ENCODE measurements at regions not wholly inside any gene's neighbourhood (a gene's known extent, or its start where the extent isn't known, plus 50 kb on each side); places are given as distances from the start of the nearest gene placed in this dataset.
"Not testable (repeated sequence)": the region's sequence is repeated elsewhere in the genome, so short reads cannot be mapped to it uniquely, and the experiment has no call there.

DNA sequence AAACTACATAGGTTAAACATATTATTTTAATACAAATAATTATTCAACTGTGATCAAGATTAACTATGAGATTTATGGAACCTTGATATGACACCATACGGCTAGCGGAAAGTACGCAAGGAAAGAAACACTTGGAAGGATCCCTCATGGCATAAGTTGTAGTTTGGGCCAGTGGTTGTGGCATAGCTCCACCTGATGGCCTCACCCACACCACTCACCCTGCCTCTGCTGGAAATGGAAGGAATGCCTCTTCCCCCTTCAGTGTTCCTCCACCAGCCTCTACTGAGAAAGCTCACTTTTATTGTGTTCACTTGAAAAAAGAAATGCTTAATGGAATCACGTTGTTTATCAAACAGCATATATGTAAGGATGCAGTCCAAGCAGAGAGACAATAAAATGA, 86.4 kb downstream of the BMP15 start:
- Histone ChIP-seq H3K79me2 (ENCODE audit: insufficient read depth, low read length) (no peaks in the 10 kb centered on the region), H3K4me1 (ENCODE audit: insufficient read depth, low read length, poor library complexity, severe bottlenecking) (no peaks in the 10 kb centered on the region), H3K9me3 (ENCODE audit: insufficient read depth, low read depth, low read length) (no peaks in the 10 kb centered on the region), H4K20me1 (ENCODE audit: insufficient read depth, low read length, poor library complexity, severe bottlenecking) (no peaks in the 10 kb centered on the region), H3K4me2 (ENCODE audit: low read depth, low read length, poor library complexity, severe bottlenecking) (no peak overlapping the region), H3K36me3 (ENCODE audit: insufficient read depth, low read length) (no peaks in the 10 kb centered on the region), H3F3A (ENCODE audit: low read depth) (no peaks in the 10 kb centered on the region), H3K9me2 (replicated peaks; ENCODE audit: low read depth, low read length) (no peaks in the 10 kb centered on the region), H2AFZ (ENCODE audit: low read length) (no peak overlapping the region), H3K4me3 (ENCODE audit: low read length, poor library complexity, severe bottlenecking) (no peak overlapping the region), H3K9ac (ENCODE audit: low read depth, low read length, poor library complexity, severe bottlenecking) (no peak overlapping the region), H3K27me3 (ENCODE audit: insufficient read depth, low read length, poor library complexity, severe bottlenecking) (no peaks in the 10 kb centered on the region)
- TF ChIP-seq, protein P1, sequence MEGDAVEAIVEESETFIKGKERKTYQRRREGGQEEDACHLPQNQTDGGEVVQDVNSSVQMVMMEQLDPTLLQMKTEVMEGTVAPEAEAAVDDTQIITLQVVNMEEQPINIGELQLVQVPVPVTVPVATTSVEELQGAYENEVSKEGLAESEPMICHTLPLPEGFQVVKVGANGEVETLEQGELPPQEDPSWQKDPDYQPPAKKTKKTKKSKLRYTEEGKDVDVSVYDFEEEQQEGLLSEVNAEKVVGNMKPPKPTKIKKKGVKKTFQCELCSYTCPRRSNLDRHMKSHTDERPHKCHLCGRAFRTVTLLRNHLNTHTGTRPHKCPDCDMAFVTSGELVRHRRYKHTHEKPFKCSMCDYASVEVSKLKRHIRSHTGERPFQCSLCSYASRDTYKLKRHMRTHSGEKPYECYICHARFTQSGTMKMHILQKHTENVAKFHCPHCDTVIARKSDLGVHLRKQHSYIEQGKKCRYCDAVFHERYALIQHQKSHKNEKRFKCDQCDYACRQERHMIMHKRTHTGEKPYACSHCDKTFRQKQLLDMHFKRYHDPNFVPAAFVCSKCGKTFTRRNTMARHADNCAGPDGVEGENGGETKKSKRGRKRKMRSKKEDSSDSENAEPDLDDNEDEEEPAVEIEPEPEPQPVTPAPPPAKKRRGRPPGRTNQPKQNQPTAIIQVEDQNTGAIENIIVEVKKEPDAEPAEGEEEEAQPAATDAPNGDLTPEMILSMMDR (conservative IDR thresholded peaks at IDR 0.05; ENCODE audit: low read length): no peak
- no peak for TF ChIP-seq EZH2phosphoT487 (IDR thresholded peaks at IDR 0.05; ENCODE audit: borderline replicate concordance)

- not testable (repeated sequence) for H4K20me1 ChIP-seq (ENCODE audit: insufficient read depth, low read length, poor library complexity, severe bottlenecking); H3K9me3 ChIP-seq (ENCODE audit: insufficient read depth, low read depth, low read length); H3F3A ChIP-seq (ENCODE audit: low read depth); H3K9me2 ChIP-seq (replicated peaks; ENCODE audit: low read depth, low read length); H3K9ac ChIP-seq (ENCODE audit: low read depth, low read length, poor library complexity, severe bottlenecking); H3K4me2 ChIP-seq (ENCODE audit: low read depth, low read length, poor library complexity, severe bottlenecking); H3K4me1 ChIP-seq (ENCODE audit: insufficient read depth, low read length, poor library complexity, severe bottlenecking); H3K36me3 ChIP-seq (ENCODE audit: insufficient read depth, low read length); H3K4me3 ChIP-seq (ENCODE audit: low read length, poor library complexity, severe bottlenecking); H3K27me3 ChIP-seq (ENCODE audit: insufficient read depth, low read length, poor library complexity, severe bottlenecking); H3K79me2 ChIP-seq (ENCODE audit: insufficient read depth, low read length); H2AFZ ChIP-seq (ENCODE audit: low read length)
Observed at GRCh38 chrX:51000384-51000783, 89.8 kb downstream of the BMP15 start.

GRCh38 chrX:51001733-51002632, 91.4 kb downstream of the BMP15 start:
- H3F3A ChIP-seq (ENCODE audit: low read depth); H3K9ac ChIP-seq (ENCODE audit: low read depth, low read length, poor library complexity, severe bottlenecking); H3K36me3 ChIP-seq (ENCODE audit: insufficient read depth, low read length); H3K4me1 ChIP-seq (ENCODE audit: insufficient read depth, low read length, poor library complexity, severe bottlenecking); H3K79me2 ChIP-seq (ENCODE audit: insufficient read depth, low read length); H3K4me2 ChIP-seq (ENCODE audit: low read depth, low read length, poor library complexity, severe bottlenecking); H3K9me3 ChIP-seq (ENCODE audit: insufficient read depth, low read depth, low read length); H3K4me3 ChIP-seq (ENCODE audit: low read length, poor library complexity, severe bottlenecking); H2AFZ ChIP-seq (ENCODE audit: low read length); H3K9me2 ChIP-seq (replicated peaks; ENCODE audit: low read depth, low read length); H3K27me3 ChIP-seq (ENCODE audit: insufficient read depth, low read length, poor library complexity, severe bottlenecking); H4K20me1 ChIP-seq (ENCODE audit: insufficient read depth, low read length, poor library complexity, severe bottlenecking): not testable (repeated sequence)

GRCh38 chrX:51006064-51006463, 95.5 kb downstream of the BMP15 start:
- H3K36me3 ChIP-seq (ENCODE audit: insufficient read depth, low read length): no peaks in the 10 kb centered on the region
- H3K4me3 ChIP-seq (ENCODE audit: low read length, poor library complexity, severe bottlenecking): no peak overlapping the region
- H3K4me1 ChIP-seq (ENCODE audit: insufficient read depth, low read length, poor library complexity, severe bottlenecking): no peaks in the 10 kb centered on the region
- no peaks in the 10 kb centered on the region for H3K27me3 ChIP-seq (ENCODE audit: insufficient read depth, low read length, poor library complexity, severe bottlenecking)
- no peaks in the 10 kb centered on the region for H3K9me3 ChIP-seq (ENCODE audit: insufficient read depth, low read depth, low read length)
- TF ChIP-seq EZH2phosphoT487 (IDR thresholded peaks at IDR 0.05; ENCODE audit: borderline replicate concordance): no peak
- TF ChIP-seq, protein P1 (conservative IDR thresholded peaks at IDR 0.05; ENCODE audit: low read length): no peak
- H2AFZ ChIP-seq (ENCODE audit: low read length): no peak overlapping the region
- H3F3A ChIP-seq (ENCODE audit: low read depth): no peaks in the 10 kb centered on the region
- H3K9ac ChIP-seq (ENCODE audit: low read depth, low read length, poor library complexity, severe bottlenecking): no peak overlapping the region
- no peaks in the 10 kb centered on the region for H4K20me1 ChIP-seq (ENCODE audit: insufficient read depth, low read length, poor library complexity, severe bottlenecking)
- no peak overlapping the region for H3K4me2 ChIP-seq (ENCODE audit: low read depth, low read length, poor library complexity, severe bottlenecking)
- no peaks in the 10 kb centered on the region for H3K9me2 ChIP-seq (replicated peaks; ENCODE audit: low read depth, low read length)
- H3K79me2 ChIP-seq (ENCODE audit: insufficient read depth, low read length): no peaks in the 10 kb centered on the region
